Ovary (tissue), 3 donors: ENCODE measurements at regions not wholly inside any gene's neighbourhood (a gene's known extent, or its start where the extent isn't known, plus 50 kb on each side); places are given as distances from the start of the nearest gene placed in this dataset.

Experiments used
- POLR2A ChIP-seq: fragments of 450-650 bp; IDR thresholded peaks from one replicate; pipeline ENCODE4 v1.6.1; 2017; ENCODE audit warnings: antibody characterized with exemption, mild to moderate bottlenecking, moderate library complexity
- TF ChIP-seq, protein P1 (sequence below), 3 donors: fragments of 450-650 bp in 2 of 3; fragments of 200-600 bp in 1 of 3; IDR thresholded peaks; one replicate each; pipeline versions ENCODE4 v1.5.1 to v1.8.0; 2016 to 2022; ENCODE audit warnings: antibody characterized with exemption in 3 of 3, mild to moderate bottlenecking in 1 of 3
- donor health status: DM: no; HTN: no; CAD: no.

- TF ChIP-seq, protein P1, sequence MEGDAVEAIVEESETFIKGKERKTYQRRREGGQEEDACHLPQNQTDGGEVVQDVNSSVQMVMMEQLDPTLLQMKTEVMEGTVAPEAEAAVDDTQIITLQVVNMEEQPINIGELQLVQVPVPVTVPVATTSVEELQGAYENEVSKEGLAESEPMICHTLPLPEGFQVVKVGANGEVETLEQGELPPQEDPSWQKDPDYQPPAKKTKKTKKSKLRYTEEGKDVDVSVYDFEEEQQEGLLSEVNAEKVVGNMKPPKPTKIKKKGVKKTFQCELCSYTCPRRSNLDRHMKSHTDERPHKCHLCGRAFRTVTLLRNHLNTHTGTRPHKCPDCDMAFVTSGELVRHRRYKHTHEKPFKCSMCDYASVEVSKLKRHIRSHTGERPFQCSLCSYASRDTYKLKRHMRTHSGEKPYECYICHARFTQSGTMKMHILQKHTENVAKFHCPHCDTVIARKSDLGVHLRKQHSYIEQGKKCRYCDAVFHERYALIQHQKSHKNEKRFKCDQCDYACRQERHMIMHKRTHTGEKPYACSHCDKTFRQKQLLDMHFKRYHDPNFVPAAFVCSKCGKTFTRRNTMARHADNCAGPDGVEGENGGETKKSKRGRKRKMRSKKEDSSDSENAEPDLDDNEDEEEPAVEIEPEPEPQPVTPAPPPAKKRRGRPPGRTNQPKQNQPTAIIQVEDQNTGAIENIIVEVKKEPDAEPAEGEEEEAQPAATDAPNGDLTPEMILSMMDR (IDR thresholded peaks at IDR 0.05): no peak
- no peak for TF ChIP-seq POLR2A
These were observed 63.8 kb downstream of the SIPA1L2 start for GRCh38 chr1:232566093-232566492.
